ENCODE measurements at regions not wholly inside any gene's neighbourhood (a gene's known extent, or its start where the extent isn't known, plus 50 kb on each side); places are given as distances from the start of the nearest gene placed in this dataset.
"Not testable (repeated sequence)": the region's sequence is repeated elsewhere in the genome, so short reads cannot be mapped to it uniquely, and the experiment has no call there.

DNA sequence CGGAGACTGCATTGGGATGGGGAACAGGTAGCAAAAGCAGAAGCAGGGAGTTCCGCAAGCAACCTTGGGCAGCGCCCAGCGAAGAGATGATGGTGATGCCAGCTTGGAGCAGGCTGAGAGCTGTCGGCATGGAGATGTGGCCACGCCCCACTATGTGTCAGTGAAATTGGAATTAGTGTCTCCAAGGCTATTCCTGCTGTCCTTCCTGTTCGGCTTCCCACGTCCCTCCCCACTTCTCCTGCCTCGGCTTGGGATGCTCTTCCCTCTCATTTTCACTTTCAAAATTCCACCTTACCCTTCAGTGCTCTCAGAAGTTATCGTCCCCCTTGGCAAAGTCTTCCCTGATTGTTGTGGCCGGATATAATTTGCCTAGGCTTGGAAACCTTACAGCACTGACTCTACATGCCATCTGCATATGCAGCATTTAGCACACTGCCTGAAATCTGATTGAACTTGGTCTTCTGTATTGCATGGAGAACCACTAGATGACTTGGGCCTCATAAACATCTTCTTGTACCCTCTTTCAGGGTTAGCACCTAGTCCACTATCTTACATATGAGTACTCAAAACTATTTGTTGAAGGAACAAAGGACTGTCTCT, 270.7 kb upstream of the RUNX1 start:
- no peak for DNase-seq

DNA sequence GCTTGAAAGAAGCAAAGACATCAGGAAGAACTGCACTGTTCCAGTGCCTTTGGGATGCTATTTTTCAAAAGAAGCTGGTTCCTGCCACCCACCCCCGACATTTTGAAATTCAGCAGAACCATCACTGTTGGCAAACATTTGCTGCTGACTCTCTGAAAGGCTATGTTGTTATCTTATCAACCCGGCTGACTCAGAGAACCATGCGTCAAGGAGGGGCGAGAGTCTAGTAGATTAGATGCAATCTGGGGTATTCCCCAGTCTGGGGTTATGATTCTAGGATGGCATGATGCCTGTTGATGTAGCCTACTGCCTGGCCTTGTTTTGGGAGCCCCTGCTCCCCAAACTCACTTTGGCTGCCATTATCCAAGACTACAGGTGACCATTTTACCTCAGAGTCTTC, 267.8 kb upstream of the RUNX1 start:
- no peak for DNase-seq

DNA sequence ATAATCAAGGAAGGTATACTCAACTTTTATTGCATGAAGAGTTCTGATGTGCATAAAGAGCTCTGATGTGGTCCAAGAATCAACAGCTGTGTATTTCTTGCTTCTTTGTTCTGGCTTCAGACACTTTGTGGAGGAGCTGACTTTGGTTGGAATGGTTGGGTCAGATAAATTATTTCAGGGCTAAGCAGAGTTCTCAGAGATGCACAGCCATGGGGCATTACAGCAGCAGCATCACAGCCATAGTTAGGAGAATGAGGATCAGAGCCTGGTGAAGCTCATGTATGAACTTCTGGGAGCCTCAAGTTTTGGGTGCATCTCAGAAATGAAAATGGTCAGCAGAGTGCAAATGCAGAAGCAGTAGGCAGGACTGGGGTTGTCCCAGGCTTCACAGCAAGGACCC, 267.4 kb upstream of the RUNX1 start:
- no peak for DNase-seq

DNA sequence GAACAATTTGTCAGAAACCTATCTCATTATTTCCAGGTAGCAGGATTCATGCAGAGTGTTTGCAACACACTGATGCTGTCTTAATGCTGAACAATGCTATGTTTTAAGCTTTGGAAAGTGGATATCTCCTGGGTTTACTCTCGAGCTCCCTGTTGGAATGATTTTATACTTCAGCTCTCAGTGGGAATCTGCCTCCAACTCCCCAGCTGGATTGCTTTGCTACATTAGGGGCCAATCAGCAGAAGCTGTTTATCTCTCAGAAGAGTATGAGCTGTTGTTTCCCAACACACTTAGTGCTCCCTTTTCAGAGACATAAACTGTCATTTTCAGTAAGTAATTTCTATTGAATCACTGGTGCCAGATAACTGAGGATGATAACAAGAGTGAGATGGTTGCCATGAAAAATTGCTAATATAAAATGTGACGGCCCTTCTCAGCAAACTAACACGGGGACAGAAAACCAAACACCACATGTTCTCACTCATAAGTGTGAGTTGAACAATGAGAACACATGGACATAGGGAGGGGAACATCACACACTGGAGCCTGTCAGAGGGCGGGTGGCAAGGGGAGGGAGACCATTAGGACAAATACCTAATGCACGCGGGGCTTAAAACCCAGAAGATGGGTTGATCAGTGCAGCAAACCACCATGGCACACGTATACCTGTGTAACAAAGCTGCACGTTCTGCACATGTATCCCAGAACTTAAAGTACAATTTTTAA, 265.9 kb upstream of the RUNX1 start:
- no peak for DNase-seq

DNA sequence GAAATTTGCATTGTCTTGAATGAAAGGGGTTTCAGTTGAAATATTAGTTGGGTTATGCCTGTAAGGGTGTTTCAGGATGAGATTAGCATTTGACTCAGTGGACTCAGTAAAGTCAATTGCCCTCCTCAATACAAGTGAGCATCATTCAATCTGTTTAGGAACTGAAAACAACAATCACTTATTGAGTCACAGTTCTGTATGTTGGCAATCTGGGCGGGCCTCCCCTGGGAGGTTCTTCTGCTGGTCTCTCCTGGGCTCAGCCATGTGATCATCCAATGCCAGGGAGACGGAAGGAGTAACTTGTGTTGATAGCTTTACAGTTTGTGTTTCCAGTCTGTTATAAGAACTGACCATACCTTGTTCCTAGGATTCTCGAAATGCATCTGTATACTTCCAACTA, 262.9 kb upstream of the RUNX1 start:
- DNase-seq, result no peak

DNA sequence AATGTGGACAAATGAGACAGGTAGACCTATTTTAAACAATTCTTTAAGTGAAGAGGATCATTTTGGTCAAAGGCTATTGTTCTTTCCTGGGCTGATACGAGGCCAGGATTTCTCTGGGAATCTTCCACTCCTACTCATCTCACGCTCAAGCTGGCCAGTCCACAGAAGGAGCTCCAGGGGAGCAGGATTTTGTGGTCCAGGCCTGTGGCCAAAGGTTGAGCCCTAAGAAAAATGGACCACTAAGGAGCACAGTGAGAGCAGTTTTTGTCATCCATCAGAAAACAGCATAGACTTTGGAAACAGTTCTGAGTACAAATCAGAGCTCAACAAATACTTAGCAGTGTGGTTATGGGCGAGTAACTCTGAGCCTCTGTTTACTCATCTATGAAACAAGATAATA, 260.2 kb upstream of the RUNX1 start:
- no peak for DNase-seq

DNA sequence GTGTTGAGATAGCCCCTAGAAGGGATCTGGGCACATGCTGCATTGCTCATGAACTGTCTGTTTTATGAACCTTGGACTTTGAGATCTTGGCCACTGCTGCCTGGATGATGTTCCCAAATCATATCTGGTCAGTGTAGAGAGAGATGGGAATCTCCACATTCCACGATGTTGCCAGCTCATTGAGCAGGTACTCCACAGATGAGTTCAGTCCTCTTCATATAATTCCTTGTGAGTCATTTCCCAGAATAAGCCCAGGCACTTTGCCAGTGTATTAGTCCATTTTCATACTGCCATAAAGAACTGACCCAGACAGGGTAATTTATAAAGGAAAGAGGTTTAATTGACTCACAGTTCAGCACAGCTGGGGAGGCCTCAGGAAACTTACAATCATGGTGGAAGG, 254.0 kb upstream of the RUNX1 start:
- DNase-seq, result no peak

DNA sequence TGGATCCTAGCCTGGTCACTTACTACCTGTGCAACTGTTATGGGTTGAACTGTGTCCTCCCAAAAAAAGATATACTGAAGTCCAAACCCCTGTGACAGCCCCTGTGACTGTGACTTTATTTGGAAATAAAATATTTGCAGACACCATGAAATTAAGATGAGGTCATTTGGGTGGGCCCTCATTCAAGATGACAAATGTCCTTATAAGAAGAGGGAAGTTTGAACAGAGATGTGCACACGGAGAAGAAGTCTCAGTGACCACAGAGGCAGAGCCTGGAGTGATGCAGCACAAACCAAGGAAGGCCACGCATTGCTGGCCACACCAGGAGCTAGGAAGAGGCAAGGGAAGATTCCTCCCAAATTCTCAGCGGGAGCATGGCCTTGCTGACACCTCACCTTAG, 249.7 kb upstream of the RUNX1 start:
- DNase-seq, result no peak

DNA sequence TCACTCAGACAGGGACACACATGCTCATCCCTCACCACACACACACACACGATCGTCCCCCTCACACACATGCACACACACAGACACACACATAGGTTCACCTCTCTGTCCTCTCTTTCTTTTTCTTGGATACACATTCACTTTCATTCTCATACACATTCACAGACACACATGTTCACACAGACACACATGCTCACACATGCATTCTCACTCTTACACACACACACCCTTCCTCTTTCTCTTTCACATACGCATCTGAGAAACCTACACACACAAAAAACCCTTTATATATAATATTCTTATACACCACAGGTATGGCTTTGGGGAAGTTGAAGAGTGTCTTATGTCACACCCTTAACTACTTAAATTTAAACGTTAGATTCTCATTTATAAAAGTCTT, 248.6 kb upstream of the RUNX1 start:
- no peak for DNase-seq

DNA sequence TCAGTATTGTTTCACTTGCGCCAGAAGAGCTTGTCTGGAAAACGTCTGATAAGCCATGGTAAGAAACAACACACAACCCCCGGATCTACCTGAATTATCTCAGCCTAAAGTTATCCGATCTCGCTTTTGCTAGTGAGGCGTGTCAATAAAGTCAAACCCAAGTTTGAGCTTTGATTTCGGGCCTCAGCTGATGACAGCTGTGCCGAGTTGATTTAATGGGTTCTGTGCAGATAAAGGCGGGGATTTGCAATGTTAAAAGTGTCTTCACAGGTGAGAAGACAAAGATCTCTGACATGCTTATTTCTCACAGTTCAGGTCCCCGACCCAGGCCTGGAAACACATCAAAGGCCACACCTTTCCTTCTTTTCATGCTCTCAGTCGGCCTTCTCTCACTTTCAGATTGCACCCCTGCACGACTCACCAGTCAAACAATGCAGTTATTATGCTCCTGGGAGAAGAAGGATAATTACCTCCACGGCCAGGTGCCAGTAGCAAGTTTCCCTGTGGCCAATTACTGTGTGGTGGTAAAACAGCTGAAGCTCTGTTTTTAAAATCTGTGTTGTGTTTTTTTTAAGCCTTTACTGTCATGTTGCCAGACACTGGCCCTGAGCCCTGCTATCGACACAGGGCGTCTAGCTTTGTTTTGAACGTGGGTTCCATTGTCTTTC, 245.3 kb upstream of the RUNX1 start:
- DNase-seq, result no peak

DNA sequence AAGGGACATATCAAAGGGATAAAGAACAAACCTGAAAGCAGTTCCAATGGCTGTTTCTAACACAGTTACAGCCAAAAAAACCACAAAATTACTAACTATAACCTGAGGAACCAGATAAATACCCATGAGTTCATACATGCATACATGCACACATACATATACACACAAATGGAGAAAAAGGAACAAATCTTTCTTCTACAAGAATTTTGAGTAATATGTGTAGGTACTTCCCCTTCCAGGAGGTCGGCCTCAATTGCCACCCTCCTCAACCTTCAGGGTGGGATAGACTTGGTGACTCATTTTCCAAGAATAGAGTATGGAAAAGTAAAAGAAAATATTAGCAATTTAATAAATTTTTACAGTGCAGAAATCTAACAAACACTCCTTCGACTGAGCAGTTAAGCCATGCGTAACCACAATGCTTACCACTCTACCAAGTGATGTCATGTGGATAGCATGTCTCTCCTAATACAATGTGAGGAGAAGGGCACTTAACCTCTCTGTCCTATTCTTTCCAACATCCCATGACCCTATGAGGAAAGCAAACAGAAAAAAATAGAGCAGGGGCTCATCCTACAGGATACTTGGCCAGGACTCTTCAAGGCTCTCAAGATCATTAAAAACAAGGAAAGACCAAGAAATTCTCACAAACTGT, 243.0 kb upstream of the RUNX1 start:
- no peak for DNase-seq

DNA sequence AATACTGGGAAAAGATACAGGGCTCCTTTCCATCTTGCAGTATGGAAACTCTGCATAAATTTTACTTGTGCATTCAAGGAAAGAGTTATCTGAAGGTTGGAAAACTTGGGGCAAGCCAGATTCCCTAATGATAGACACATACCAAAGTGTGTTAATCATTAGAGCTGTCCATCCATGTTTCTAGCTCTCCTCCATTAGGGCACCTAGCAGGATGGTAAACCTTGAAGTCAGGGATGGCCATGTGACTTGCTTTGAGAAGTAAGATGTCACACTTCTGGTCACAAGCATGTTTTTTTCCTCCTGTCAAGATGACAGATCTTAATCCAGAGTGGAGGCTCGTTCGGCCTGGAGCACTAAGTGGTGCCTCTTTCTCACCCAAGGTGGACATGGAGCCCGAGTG, 241.9 kb upstream of the RUNX1 start:
- no peak for DNase-seq

DNA sequence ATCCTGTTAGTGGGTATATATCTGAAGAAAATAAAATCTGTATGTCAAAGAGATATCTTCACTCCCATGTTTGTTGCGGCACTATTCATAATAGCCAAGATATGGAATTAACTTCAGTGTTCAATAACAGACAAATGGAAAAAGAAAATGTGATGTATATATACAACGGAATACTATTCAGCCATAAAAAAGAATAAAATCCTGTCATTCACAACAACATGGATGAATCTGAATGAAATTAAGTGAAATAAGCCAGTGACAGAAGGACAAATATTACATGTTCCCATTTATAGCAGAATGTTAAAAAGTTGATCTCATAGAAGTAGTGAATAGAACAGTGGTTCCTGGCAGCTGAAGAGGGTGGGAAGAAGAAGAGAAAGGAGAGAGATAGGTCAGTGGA, 239.1 kb upstream of the RUNX1 start:
- DNase-seq, result no peak

DNA sequence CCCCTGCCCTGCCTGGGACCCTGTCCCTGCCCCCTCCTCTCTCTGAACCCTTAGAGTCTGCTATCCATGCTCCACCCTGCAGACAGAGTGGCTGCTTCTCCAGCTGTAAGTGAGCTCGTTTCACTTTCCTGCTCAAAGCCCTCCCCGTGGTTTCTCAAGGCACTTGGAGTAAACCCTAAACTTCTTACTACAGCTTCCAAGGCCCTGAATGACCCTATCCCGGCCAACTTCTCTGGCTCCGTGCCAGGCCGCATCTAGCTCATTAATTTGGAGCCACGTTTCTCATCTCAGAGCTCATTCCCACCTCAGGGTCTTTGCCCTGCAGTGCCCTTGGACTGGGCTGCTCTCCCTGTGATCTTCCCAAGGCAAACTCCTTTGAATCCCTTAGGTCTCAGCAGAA, 235.1 kb upstream of the RUNX1 start:
- DNase-seq, result no peak

DNA sequence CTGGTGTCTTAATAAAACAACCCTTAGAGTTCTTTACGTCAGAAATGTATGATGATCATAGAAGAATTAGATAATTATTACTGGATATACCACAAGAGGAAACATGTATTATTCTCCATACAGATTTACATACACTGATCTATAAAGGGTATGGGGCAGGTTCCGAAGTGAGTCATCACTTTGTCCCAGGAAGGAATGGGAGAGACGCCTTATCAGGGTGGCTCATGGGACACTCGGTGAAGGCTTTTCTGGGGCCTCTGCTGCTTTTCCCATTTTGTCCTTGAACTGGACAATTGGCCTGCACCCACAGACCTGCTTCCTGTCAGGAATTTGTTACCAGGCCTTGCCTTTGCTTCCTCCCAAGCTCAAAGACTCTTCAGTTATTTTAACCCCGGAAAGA, 233.8 kb upstream of the RUNX1 start:
- DNase-seq, result no peak

DNA sequence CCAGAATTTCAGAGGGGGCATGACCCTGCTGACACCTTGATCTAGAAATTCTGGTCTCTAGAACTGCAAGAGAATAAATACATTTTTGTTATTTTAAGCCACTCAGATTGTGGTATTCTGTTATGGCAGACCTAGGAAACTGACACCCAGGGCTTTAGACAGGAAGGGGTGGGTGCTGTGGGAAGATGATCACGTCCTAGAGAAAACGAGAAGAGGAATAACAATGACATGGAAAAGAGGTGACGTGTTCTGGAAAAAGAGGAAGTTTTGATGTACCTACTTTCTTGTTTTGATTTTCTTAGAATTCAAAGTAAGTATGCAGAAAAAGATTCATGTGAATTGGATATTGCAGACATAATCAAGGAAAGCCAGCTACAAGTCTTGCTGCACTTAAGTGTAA, 232.9 kb upstream of the RUNX1 start:
- DNase-seq, result no peak

DNA sequence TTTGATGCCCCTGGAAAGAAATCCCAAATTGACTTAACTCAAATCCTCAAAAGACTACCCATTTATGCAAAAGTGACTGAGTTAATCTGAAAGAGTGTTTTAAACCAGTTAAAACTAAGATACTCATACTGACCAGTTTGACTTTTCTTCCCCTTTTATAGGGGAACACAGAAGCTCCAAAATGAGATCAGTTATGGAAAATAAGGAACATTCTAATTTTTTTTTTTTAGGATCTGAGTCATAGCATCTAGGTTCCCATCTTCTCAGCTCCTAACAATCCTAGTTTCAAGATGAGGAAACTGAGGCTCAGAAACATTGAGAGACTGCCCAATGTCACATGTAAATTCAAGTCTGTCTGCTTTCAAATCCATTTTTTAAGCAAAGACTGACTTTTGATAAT, 231.1 kb upstream of the RUNX1 start:
- DNase-seq, result no peak

DNA sequence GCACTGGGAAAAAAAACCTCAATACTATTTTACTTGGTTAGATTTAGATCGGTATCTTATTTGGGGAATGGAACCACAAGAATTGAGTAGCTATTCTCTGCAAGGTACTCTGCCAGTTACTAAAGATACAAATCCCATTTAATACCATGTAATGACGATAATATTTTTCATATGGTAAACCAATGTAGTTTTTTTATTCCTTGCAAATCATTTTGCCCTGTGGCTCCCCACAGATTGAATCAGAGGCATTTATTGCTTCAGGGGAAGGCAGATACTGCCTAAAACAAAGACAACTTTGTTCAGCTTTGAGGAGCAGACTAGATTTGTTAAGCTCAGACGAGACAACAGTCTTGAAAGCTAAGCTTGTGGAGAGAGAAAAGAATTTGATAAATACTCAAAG, 226.7 kb upstream of the RUNX1 start:
- no peak for DNase-seq

DNA sequence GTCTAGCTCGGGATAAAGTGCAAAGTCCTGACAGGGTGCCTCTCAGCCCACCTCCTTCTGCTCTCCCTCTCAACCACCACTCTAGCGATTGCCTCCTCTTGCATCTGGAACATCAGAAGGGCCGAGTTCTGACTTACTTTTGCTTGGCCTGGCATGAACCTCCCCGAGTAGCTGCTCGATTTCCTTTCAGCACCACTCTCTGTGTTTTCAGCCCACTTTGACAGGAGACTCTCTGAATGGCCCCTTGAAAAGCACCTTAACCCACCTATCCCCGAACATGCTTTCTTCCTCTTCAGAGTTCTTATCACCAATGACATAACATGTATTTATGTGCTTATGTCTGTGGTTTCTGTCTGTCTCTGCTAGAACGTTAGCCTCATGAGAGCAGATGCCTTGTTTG, 225.8 kb upstream of the RUNX1 start:
- no peak for DNase-seq

DNA sequence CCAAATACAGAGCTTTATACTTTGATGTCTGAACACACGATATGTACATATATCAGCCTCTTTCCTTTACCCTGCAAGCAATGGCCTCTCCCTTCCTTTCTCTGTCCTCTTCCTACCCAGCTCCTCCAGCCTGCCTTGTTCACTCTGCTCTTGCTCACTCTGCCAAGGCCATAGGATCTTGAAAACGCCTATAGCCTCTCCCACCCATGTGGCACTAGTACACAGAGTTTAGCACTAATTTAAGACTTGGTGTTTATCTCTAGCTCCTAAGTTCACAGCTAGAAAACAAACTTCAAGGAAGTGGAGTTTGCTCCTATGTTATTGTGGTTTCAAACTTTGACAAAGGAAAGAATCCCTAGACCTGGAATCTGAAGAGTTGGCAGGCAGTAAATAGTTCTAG, 225.0 kb upstream of the RUNX1 start:
- no peak for DNase-seq

DNA sequence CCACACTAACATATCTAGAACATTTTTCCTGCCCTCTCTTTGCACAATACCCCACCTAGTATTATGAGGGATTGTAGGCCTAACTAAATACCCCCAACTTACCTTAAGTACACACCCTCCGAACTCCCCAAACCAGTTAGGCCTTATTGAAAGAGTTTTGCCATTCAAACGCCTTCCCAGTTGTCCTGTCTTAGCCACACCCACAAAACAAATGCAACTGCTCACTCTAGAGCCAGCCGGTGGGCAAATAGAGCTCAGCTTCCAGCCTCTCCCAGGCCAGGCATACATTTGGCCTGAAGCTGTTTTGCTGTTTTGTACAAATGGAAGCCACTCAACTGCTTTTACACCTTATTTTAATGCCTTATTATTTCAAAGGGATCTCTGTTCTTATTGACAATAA, 224.2 kb upstream of the RUNX1 start:
- no peak for DNase-seq

DNA sequence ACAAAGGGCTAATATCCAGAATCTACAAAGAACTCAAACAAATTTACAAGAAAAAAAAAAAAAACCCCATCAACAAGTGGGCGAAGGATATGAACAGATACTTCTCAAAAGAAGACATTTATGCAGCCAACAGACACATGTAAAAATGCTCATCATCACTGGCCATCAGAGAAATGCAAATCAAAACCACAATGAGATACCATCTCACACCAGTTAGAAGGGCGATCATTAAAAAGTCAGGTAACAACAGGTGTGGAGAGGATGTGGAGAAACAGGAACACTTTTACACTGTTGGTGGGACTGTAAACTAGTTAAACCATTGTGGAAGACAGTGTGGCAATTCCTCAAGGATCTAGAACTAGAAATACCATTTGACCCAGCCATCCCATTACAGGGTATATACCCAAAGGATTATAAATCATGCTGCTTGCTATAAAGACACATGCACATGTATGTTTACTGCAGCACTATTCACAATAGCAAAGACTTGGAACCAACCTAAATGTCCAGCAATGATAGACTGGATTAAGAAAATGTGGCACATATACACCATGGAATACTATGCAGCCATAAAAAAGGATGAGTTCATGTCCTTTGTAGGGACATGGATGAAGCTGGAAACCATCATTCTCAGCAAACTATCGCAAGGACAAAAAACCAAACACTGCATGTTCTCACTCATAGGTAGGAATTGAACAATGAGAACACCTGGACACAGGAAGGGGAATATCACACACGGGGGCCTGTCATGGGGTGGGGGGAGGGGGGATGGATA, 222.4 kb upstream of the RUNX1 start:
- not testable (repeated sequence) for DNase-seq
